MM.1S (cell line): ENCODE measurements at regions not wholly inside any gene's neighbourhood (a gene's known extent, or its start where the extent isn't known, plus 50 kb on each side); places are given as distances from the start of the nearest gene placed in this dataset.

Experiments used
- DNase-seq: peaks from one replicate; pipeline ENCODE4 v3.0.0-alpha.2; 2015
- H2AFZ ChIP-seq: fragments of 300-600 bp; sonication (generic); 2 replicates; pipeline ENCODE4 v1.6.0; 2016; ENCODE audit warnings: antibody characterized with exemption, low read length
- H3F3A ChIP-seq: fragments of 300-600 bp; sonication (generic); 2 replicates; pipeline ENCODE4 v1.6.1; 2016; ENCODE audit warnings: mild to moderate bottlenecking, antibody characterized with exemption, low read length, moderate library complexity, mixed read lengths; ENCODE audit not compliant: insufficient read depth
- H3K27ac ChIP-seq: fragments of 300-600 bp; sonication (generic); 2 replicates; pipeline ENCODE4 v1.5.1; 2016; ENCODE audit warnings: mild to moderate bottlenecking, low read length
- H3K27me3 ChIP-seq: fragments of 300-600 bp; sonication (generic); replicated peaks from 2 replicates; pipeline ENCODE4 v1.6.0; 2016; ENCODE audit warnings: low read length; ENCODE audit not compliant: insufficient read depth
- H3K36me3 ChIP-seq: fragments of 300-600 bp; sonication (generic); replicated peaks from 2 replicates; pipeline ENCODE4 v1.6.1; 2016; ENCODE audit warnings: mild to moderate bottlenecking, low read length, mixed read lengths; ENCODE audit not compliant: insufficient read depth
- H3K4me1 ChIP-seq: fragments of 300-600 bp; sonication (generic); 2 replicates; pipeline ENCODE4 v1.6.1; 2016; ENCODE audit warnings: low read length, mixed read lengths
- H3K4me2 ChIP-seq: fragments of 300-600 bp; sonication (generic); 2 replicates; pipeline ENCODE4 v1.6.0; 2016; ENCODE audit warnings: low read depth, low read length
- H3K4me3 ChIP-seq: fragments of 300-600 bp; sonication (generic); 2 replicates; pipeline ENCODE4 v1.5.1; 2016; ENCODE audit warnings: low read length, mixed read lengths
- H3K79me2 ChIP-seq: fragments of 300-600 bp; sonication (generic); 2 replicates; pipeline ENCODE4 v1.6.1; 2016; ENCODE audit warnings: mixed run types, low read length, mixed read lengths
- H3K9ac ChIP-seq: fragments of 300-600 bp; sonication (generic); 2 replicates; pipeline ENCODE4 v1.6.1; 2016; ENCODE audit warnings: low read length, mixed read lengths
- H3K9me2 ChIP-seq: fragments of 300-600 bp; sonication (generic); replicated peaks from 2 replicates; pipeline ENCODE4 v1.6.1; 2016; ENCODE audit warnings: mild to moderate bottlenecking, low read length, mixed read lengths; ENCODE audit not compliant: insufficient read depth
- H3K9me3 ChIP-seq: fragments of 300-600 bp; sonication (generic); replicated peaks from 2 replicates; pipeline ENCODE4 v1.6.1; 2016; ENCODE audit warnings: mild to moderate bottlenecking, low read length, mixed read lengths; ENCODE audit not compliant: insufficient read depth
- H4K20me1 ChIP-seq: fragments of 300-600 bp; sonication (generic); 2 replicates; pipeline ENCODE4 v1.6.1; 2016; ENCODE audit warnings: mild to moderate bottlenecking, low read length, moderate library complexity, mixed read lengths; ENCODE audit not compliant: insufficient read depth
- CTCF ChIP-seq: fragments of 300-600 bp; sonication (generic); IDR thresholded peaks from 2 replicates; pipeline ENCODE4 v1.5.1; 2016; ENCODE audit warnings: antibody characterized with exemption, low read length, mixed read lengths
- EZH2 ChIP-seq: fragments of 300-600 bp; sonication (generic); optimal IDR thresholded peaks from 2 replicates; pipeline ENCODE3; 2017; ENCODE audit warnings: low read depth, mild to moderate bottlenecking, antibody characterized with exemption, low read length, mixed read lengths
- EZH2phosphoT487 ChIP-seq: fragments of 300-600 bp; sonication (generic); IDR thresholded peaks from 2 replicates; pipeline ENCODE4 v1.6.1; 2018; ENCODE audit warnings: antibody characterized with exemption, low read length

- Histone ChIP-seq H3K9me2 (no peaks in the 10 kb centered on the region), H3K9me3 (no peaks in the 10 kb centered on the region), H3K79me2 (no peaks in the 10 kb centered on the region), H3K9ac (no peak overlapping the region), H3F3A (no peaks in the 10 kb centered on the region), H3K4me1 (no peaks in the 10 kb centered on the region), H3K4me2 (no peak overlapping the region), H3K27ac (no peak overlapping the region), H3K27me3 (no peaks in the 10 kb centered on the region), H3K4me3 (no peak overlapping the region), H3K36me3 (no peaks in the 10 kb centered on the region), H2AFZ (no peak overlapping the region), H4K20me1 (no peaks in the 10 kb centered on the region)
- no peak for TF ChIP-seq CTCF
- no peak for TF ChIP-seq EZH2phosphoT487
- no peak for TF ChIP-seq EZH2
- DNase-seq, result no peak
Observed at GRCh38 chr2:4499316-4500030, 796.1 kb downstream of the DCDC2C start.

- TF ChIP-seq CTCF (no peak), EZH2phosphoT487 (no peak), EZH2 (no peak)
- Histone ChIP-seq H3K9me3 (no peaks in the 10 kb centered on the region), H3K9ac (no peak overlapping the region), H3K4me1 (no peaks in the 10 kb centered on the region), H3K36me3 (no peaks in the 10 kb centered on the region), H4K20me1 (no peaks in the 10 kb centered on the region), H2AFZ (no peak overlapping the region), H3K27me3 (no peaks in the 10 kb centered on the region), H3K27ac (no peak overlapping the region), H3K4me2 (no peak overlapping the region), H3K9me2 (no peaks in the 10 kb centered on the region), H3F3A (no peaks in the 10 kb centered on the region), H3K4me3 (no peak overlapping the region), H3K79me2 (no peaks in the 10 kb centered on the region)
- no peak for DNase-seq
Observed at GRCh38 chr2:4501525-4501924, 798.1 kb downstream of the DCDC2C start.

GRCh38 chr2:4502230-4502843 lies 799.0 kb downstream of the DCDC2C start:
- Histone ChIP-seq H3K4me1 (no peaks in the 10 kb centered on the region), H3K27me3 (no peaks in the 10 kb centered on the region), H2AFZ (no peak overlapping the region), H3K79me2 (no peaks in the 10 kb centered on the region), H3K36me3 (no peaks in the 10 kb centered on the region), H3K9me3 (no peaks in the 10 kb centered on the region), H3K9ac (no peak overlapping the region), H4K20me1 (no peaks in the 10 kb centered on the region), H3K4me3 (no peak overlapping the region), H3K4me2 (no peak overlapping the region), H3F3A (no peaks in the 10 kb centered on the region), H3K9me2 (no peaks in the 10 kb centered on the region), H3K27ac (no peak overlapping the region)
- TF ChIP-seq CTCF, result no peak
- no peak for TF ChIP-seq EZH2
- TF ChIP-seq EZH2phosphoT487, result no peak
- no peak for DNase-seq
